ENCODE measurements at regions not wholly inside any gene's neighbourhood (a gene's known extent, or its start where the extent isn't known, plus 50 kb on each side); places are given as distances from the start of the nearest gene placed in this dataset.

GRCh38 chr13:65613004-65613403 lies 1617.1 kb downstream of the PCDH9 start:
- Mint-ChIP-seq H3K4me1 (ENCODE audit: low read depth) (no peaks in the 10 kb centered on the region), H3K27ac (no peak overlapping the region), H3K9me3 (peaks cover 5% of the 10 kb centered on the region), H3K36me3 (ENCODE audit: low read depth) (no peaks in the 10 kb centered on the region), H3K4me3 (no peak overlapping the region), H3K27me3 (no peaks in the 10 kb centered on the region)
- CTCF ChIA-PET, result no interaction called here
- TF ChIP-seq CTCF (IDR thresholded peaks at IDR 0.05), result no peak
- Histone ChIP-seq H3K27me3 (ENCODE audit: control insufficient read depth in 1 of 2, insufficient read depth in 2 of 2, low read length in 2 of 2) (no peaks in the 10 kb centered on the region), H3K36me3 (ENCODE audit: insufficient read depth, low read length) (no peaks in the 10 kb centered on the region), H3K9me3 (ENCODE audit: control insufficient read depth in 1 of 2, insufficient read depth in 1 of 2, low read length in 2 of 2) (no peaks in the 10 kb centered on the region), H3K4me3 (ENCODE audit: low read length) (no peak overlapping the region), H3K27ac (ENCODE audit: low read depth in 1 of 2, low read length in 2 of 2) (no peak overlapping the region), H3K4me1 (ENCODE audit: insufficient read depth, low read length) (no peaks in the 10 kb centered on the region)
- POLR2A ChIA-PET, result no interaction called here
- no peak for ATAC-seq (ENCODE audit: poor library complexity)
- DNase-seq, result no peak
- intact Hi-C loops (cut with DNase I, micrococcal nuclease), result no loop called here

GRCh38 chr13:65609350-65609749 lies 1620.8 kb downstream of the PCDH9 start:
- Histone ChIP-seq H3K4me3 (ENCODE audit: low read length) (no peak overlapping the region), H3K9me3 (ENCODE audit: control insufficient read depth in 1 of 2, insufficient read depth in 1 of 2, low read length in 2 of 2) (no peaks in the 10 kb centered on the region), H3K27me3 (ENCODE audit: control insufficient read depth in 1 of 2, insufficient read depth in 2 of 2, low read length in 2 of 2) (no peaks in the 10 kb centered on the region), H3K36me3 (ENCODE audit: insufficient read depth, low read length) (no peaks in the 10 kb centered on the region), H3K27ac (ENCODE audit: low read depth in 1 of 2, low read length in 2 of 2) (no peak overlapping the region), H3K4me1 (ENCODE audit: insufficient read depth, low read length) (no peaks in the 10 kb centered on the region)
- intact Hi-C loops (cut with DNase I, micrococcal nuclease), result no loop called here
- ChIA-PET CTCF (no interaction called here), POLR2A (no interaction called here)
- no peak for TF ChIP-seq CTCF (IDR thresholded peaks at IDR 0.05)
- Mint-ChIP-seq H3K27ac (no peak overlapping the region), H3K27me3 (no peaks in the 10 kb centered on the region), H3K9me3 (peaks cover 7% of the 10 kb centered on the region), H3K4me3 (no peak overlapping the region), H3K4me1 (ENCODE audit: low read depth) (no peaks in the 10 kb centered on the region), H3K36me3 (ENCODE audit: low read depth) (no peaks in the 10 kb centered on the region)
- no peak for DNase-seq
- no peak for ATAC-seq (ENCODE audit: poor library complexity)

- DNase-seq (no peak), ATAC-seq (ENCODE audit: poor library complexity) (no peak)
- Mint-ChIP-seq H3K36me3 (ENCODE audit: low read depth) (no peaks in the 10 kb centered on the region), H3K27ac (no peak overlapping the region), H3K9me3 (peaks cover 11% of the 10 kb centered on the region), H3K27me3 (no peaks in the 10 kb centered on the region), H3K4me1 (ENCODE audit: low read depth) (no peaks in the 10 kb centered on the region), H3K4me3 (no peak overlapping the region)
- POLR2A ChIA-PET, result no interaction called here
- Histone ChIP-seq H3K27ac (ENCODE audit: low read depth in 1 of 2, low read length in 2 of 2) (no peak overlapping the region), H3K4me1 (ENCODE audit: insufficient read depth, low read length) (no peaks in the 10 kb centered on the region), H3K4me3 (ENCODE audit: low read length) (no peak overlapping the region), H3K36me3 (ENCODE audit: insufficient read depth, low read length) (no peaks in the 10 kb centered on the region), H3K27me3 (ENCODE audit: control insufficient read depth in 1 of 2, insufficient read depth in 2 of 2, low read length in 2 of 2) (no peaks in the 10 kb centered on the region), H3K9me3 (ENCODE audit: control insufficient read depth in 1 of 2, insufficient read depth in 1 of 2, low read length in 2 of 2) (peaks cover 0 to 5% of the 10 kb centered on the region in 2 experiments)
- CTCF ChIA-PET, result no interaction called here
- intact Hi-C loops (cut with DNase I, micrococcal nuclease), result no loop called here
- TF ChIP-seq CTCF (IDR thresholded peaks at IDR 0.05), result no peak
Measured at GRCh38 chr13:65606622-65607021, 1623.5 kb downstream of the PCDH9 start.
